GM18519 (cell line): ENCODE measurements at regions not wholly inside any gene's neighbourhood (a gene's known extent, or its start where the extent isn't known, plus 50 kb on each side); places are given as distances from the start of the nearest gene placed in this dataset.

Source experiments
- ATAC-seq: cut with Tn5 transposase; IDR thresholded peaks from one replicate; pipeline ENCODE4 v1.9.1; 2021; ENCODE audit warnings: mild to moderate bottlenecking, moderate library complexity; ENCODE audit not compliant: unreplicated experiment, low FRiP score

- ATAC-seq, result no peak
Observed at GRCh38 chr1:81700728-81701470, 99.8 kb upstream of the ADGRL2 start.

- ATAC-seq, result no peak
Observed at GRCh38 chr1:81699234-81699633, 101.5 kb upstream of the ADGRL2 start.

GRCh38 chr1:81695741-81696140 lies 105.0 kb upstream of the ADGRL2 start:
- no peak for ATAC-seq

GRCh38 chr1:81693316-81693715 lies 107.4 kb upstream of the ADGRL2 start:
- no peak for ATAC-seq

GRCh38 chr1:81690676-81691453 lies 109.9 kb upstream of the ADGRL2 start:
- no peak for ATAC-seq

- ATAC-seq, result no peak
Observed at GRCh38 chr1:81689531-81689941, 111.2 kb upstream of the ADGRL2 start.

GRCh38 chr1:81682490-81682889 lies 118.2 kb upstream of the ADGRL2 start:
- ATAC-seq, result no peak

GRCh38 chr1:81681601-81682266 lies 119.0 kb upstream of the ADGRL2 start:
- ATAC-seq, result peak; percentile 42

GRCh38 chr1:81681114-81681513 lies 119.6 kb upstream of the ADGRL2 start:
- no peak for ATAC-seq

- no peak for ATAC-seq
Observed at GRCh38 chr1:81679942-81680341, 120.8 kb upstream of the ADGRL2 start.

GRCh38 chr1:81678779-81679178 lies 122.0 kb upstream of the ADGRL2 start:
- no peak for ATAC-seq

- no peak for ATAC-seq
Observed at GRCh38 chr1:81672766-81673165, 128.0 kb upstream of the ADGRL2 start.

- ATAC-seq, result no peak
Observed at GRCh38 chr1:81671038-81671437, 129.7 kb upstream of the ADGRL2 start.

- ATAC-seq, result no peak
Observed at GRCh38 chr1:81670286-81670685, 130.4 kb upstream of the ADGRL2 start.

GRCh38 chr1:81666586-81666985 lies 134.1 kb upstream of the ADGRL2 start:
- ATAC-seq, result no peak

GRCh38 chr1:81664341-81664740 lies 136.4 kb upstream of the ADGRL2 start:
- ATAC-seq, result no peak

- ATAC-seq, result no peak
Observed at GRCh38 chr1:81662913-81663526, 137.7 kb upstream of the ADGRL2 start.

GRCh38 chr1:81660286-81660685 lies 140.4 kb upstream of the ADGRL2 start:
- no peak for ATAC-seq

- ATAC-seq, result no peak
Observed at GRCh38 chr1:81654657-81655056, 146.1 kb upstream of the ADGRL2 start.

GRCh38 chr1:81654147-81654546 lies 146.6 kb upstream of the ADGRL2 start:
- no peak for ATAC-seq

GRCh38 chr1:81650776-81651175 lies 150.0 kb upstream of the ADGRL2 start:
- no peak for ATAC-seq
